Fibroblast of skin of abdomen (primary cell): ENCODE measurements at regions not wholly inside any gene's neighbourhood (a gene's known extent, or its start where the extent isn't known, plus 50 kb on each side); places are given as distances from the start of the nearest gene placed in this dataset.

Experiments used
- DNase-seq: peaks from one replicate; pipeline ENCODE4 v3.0.0-alpha.2; 2013

DNA sequence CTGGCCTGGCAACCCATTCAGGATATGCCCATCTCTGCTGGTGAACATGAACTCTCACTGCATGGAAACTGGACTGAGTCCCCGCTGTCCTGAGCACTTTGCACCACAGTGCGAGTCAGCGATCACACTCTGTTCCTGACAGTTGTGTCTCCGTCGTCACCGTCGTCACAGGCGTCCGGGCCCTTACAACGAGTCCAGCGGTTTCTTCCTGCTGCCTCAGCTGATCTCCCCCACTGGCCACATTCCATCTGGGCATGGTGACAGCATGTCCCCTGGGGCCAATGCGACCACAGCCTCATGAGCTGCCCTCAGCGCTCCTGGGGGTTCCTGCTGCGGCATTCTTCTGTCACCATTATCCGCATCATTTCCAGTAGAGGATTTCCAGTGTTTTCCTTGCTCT lies 76.8 kb upstream of the KLF6 start:
- no peak for DNase-seq

- no peak for DNase-seq
Observed at GRCh38 chr10:3858051-3858845, 73.2 kb upstream of the KLF6 start.

DNA sequence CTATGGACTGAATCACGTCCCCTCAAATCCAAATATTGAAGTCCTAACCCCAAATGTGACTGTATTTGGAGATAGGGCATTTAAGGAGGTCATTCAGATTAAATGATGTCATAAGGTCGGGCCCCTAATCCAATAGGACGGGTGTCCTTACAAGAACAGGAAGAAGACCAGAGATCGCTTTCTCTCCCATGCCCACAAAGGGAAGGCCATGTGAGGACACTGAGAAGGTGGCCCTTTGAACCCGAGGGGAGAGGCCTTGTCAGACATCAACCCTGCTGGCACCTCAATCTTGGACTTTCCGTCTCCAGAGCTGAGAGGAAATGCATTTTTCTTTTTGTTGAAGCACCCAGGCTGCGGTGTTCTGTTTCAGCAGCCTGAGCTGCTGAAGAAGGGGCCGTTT lies 72.3 kb upstream of the KLF6 start:
- DNase-seq: no peak

DNA sequence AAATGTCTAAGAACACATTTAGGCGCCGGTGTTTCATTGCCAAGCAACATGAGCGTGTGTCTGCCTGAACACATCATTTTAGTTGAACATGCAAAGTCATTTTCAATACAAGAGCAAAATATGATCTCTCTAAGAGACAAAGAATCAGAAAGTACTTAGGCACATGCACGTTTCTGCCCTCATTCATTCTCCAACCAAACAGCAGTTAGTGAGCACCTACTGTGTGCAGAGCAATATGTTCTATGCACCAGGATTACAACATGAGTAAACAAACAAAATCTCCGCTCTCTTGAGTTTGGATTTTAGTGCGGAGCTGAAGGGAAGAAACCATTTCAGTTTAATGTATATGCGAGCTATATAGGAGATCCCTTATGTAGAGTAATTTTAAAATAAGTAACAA lies 71.6 kb upstream of the KLF6 start:
- DNase-seq: no peak

GRCh38 chr10:3853547-3854303 lies 68.7 kb upstream of the KLF6 start:
- no peak for DNase-seq

- no peak for DNase-seq
Observed at GRCh38 chr10:3853016-3853415, 68.0 kb upstream of the KLF6 start.

DNA sequence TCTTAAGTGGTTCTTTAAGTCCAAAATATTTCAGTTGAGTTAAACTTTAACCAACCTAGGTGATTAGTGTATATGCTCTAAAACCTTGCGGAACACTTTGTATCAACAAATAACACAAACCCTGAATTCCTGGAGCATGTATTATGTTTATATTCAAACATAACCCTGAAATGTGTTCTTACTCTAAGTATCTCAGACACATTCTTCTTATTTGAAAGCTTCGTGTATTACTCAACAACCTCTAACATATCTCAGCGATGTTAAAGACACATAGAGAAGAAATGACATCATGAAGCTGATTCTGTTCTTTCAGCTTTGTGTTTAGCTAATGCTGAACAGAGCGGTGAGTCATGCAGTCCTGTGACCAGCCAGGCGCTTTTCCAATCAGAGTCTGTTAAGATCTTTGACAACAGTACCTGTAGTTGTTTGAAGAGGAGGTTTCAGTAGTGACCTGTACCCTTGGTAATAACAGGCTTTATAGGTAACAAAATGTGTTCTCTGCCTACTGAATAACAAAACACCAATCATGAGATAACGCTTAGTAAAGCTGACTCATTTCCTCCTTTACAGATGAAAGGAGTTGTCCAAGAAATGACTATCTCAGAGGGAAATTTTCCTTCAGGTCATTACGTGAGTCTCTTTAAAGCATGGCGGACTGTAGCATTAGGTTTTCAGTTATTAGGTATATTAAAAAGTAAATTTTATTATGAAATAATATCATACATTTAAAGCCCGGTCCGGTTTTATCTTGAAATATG lies 67.3 kb upstream of the KLF6 start:
- peak; percentile 97 for DNase-seq

GRCh38 chr10:3850999-3851937 lies 66.3 kb upstream of the KLF6 start:
- DNase-seq: peak; percentile 70

GRCh38 chr10:3848775-3849635 lies 64.0 kb upstream of the KLF6 start:
- DNase-seq: peak; percentile 80

DNA sequence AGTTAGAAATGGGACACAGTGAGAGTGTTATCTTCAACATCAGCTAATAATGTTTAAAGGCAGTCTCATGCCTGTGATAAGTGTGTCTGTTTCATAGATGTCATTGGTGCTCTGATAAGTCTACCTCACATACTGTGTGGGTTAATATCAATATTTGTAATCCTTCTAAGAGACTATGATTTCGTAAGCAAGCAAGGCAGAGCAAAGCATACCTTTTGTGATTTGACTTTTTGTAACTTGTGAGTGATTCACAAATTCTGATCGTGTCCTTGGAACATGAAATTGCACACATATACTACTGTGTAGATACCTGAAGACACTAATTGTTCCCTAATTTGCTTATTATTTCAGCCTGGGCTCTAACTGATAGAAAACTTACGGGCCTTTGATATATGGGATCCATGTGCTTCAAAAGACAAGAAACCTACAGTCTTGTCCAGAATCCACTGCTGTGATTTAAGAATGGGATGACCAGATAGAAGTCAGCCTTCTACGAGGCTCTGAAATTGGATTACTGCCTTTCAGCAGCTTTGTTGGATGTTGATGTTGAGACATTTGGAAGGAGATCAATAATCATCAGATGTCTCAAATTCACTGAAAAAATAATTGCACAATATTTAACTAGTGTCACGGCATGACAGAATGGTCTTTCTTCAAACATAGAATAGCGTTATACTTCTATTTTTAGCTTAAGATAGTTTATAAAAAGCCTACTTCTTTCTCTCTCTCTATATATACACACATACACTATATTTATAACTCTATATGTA lies 63.2 kb upstream of the KLF6 start:
- peak; percentile 55 for DNase-seq

DNA sequence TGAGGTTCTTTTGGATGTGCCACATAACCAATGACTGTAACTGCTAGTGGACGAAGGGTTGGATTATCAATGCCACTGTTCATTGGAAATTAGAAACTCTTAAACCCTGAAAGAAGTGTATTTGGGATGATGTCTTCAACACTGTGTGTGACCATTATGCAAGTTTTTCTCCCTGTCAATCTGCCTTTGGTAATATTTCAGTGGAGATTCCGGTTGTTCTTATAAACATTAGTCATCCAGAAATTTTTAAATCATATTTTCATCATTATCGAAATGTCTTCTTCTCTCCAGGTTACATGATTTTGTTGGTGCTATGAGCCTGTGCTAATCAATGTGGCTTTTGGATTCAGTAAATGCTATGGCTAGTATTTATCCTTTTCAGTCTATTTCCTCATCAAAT lies 61.7 kb upstream of the KLF6 start:
- no peak for DNase-seq

GRCh38 chr10:3844491-3845025 lies 59.5 kb upstream of the KLF6 start:
- DNase-seq: no peak

DNA sequence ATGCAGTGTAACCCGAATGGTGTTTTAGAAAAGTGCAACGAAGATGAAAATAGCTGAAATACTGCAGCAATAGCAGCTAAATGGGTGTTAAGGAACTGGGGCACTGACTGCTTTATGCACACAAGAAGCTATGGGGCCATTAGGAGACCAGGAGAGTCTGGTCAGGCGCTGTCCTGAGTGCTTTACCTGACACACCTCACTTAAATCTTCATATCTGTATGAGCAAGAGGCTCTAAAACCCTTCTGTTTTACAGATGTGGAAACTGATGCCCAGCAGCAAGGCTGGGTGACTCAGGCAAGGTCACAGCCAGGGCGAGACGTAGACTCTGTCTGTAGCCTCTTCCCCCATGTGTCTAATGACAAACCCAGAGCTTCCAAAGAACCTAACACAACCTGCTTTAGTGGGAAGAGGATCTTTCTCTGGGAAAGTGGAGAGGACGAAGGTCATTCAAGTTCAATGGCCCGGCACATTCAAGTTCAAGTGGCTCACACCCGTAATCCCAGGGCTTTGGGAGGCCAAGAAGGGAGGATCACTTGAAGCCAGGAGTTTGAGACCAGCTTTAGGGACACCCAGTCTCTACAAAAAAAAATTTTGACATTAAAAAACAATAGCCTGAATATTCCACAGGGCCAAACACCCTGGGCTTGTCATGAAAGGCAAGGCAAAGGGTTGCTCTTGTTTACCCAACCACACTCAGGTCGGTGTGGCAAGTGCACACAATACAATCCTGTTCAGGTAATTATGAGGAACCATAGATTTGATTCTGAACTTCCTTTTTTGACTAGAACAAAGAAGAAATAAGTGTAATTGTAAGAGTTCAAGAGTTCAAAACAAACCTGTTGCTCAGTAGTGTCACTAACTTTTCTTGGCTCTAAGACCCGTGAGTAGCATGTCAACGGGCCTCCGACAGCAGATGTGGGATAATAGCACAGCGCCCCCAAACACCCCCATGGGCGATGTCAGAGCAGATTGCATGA lies 53.7 kb upstream of the KLF6 start:
- DNase-seq: no peak

- DNase-seq: no peak
Observed at GRCh38 chr10:3837647-3838459, 52.8 kb upstream of the KLF6 start.

DNA sequence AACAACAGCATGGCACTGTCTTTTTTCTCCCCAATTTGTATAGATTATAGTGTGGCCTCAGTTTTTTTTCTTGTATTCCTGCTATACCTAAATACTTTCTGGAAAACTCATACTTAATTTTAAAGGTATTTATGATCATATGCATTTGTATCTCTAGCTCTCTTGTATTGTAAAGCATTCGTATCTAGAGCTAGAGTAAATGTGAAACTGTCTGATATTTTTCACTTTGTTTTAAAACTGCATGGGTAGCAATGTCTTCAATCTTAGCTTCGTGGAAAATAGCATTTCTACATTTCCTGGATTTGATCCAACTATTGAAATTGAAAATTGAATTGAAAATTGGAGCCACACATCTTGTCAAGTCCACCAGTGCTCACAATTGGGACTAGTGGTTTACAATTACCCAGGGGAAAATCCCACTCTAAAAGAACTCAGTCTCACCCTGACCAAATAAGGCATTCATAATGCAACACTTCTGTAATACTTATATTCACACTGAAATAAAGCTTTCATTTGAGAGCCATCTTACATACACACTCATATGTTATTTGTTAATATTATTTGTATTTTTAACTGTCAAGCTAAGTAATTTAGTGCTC lies 51.3 kb upstream of the KLF6 start:
- no peak for DNase-seq

GRCh38 chr10:3835770-3836169 lies 50.8 kb upstream of the KLF6 start:
- DNase-seq: no peak

GRCh38 chr10:3834947-3835346 lies 49.9 kb upstream of the KLF6 start:
- no peak for DNase-seq
